IMR-90 (cell line): ENCODE measurements at regions not wholly inside any gene's neighbourhood (a gene's known extent, or its start where the extent isn't known, plus 50 kb on each side); places are given as distances from the start of the nearest gene placed in this dataset.

ENCODE experiments used
- ATAC-seq: fragments of 200-7000 bp; cut with Tn5 transposase; 2 replicates; pipeline ENCODE4 v1.9.1; 2020; ENCODE audit warnings: low read depth, mild to moderate bottlenecking, moderate library complexity
- BruUV-seq: library from RNA; stranded (reverse); fragments of 400-500 nt; replicated peaks from 2 replicates; lab custom pipeline; 2021; lab: Mats Ljungman, UMichigan
- CTCF ChIA-PET: fragments of 300-600 bp; formaldehyde crosslinking; extraction: SDS; loops from one replicate; lab custom pipeline; 2021; ENCODE audit warnings: antibody characterized with exemption; lab: Yijun Ruan, JAX
- POLR2A ChIA-PET: fragments of 300-600 bp; sonication (Branson Sonifier 250); formaldehyde crosslinking; loops from one replicate; lab custom pipeline; 2022; ENCODE audit warnings: antibody characterized with exemption; ENCODE audit not compliant: unreplicated experiment; lab: Charles Lee
- DNase-seq: peaks from one replicate; pipeline ENCODE4 v3.0.0; 2013
- H2AFZ ChIP-seq: replicated peaks from 2 replicates; pipeline ENCODE3; 2013; ENCODE audit warnings: low read length, mild to moderate bottlenecking; ENCODE audit not compliant: poor library complexity
- H2AK5ac ChIP-seq: 2 replicates; pipeline ENCODE4 v1.6.1; 2013; ENCODE audit warnings: low read depth, low read length, inconsistent platforms
- H2AK9ac ChIP-seq: replicated peaks from 2 replicates; pipeline ENCODE3; 2013; ENCODE audit warnings: mild to moderate bottlenecking, low read depth, low read length, moderate library complexity; ENCODE audit not compliant: poor library complexity
- H2BK120ac ChIP-seq: 2 replicates; pipeline ENCODE4 v1.6.1; 2013; ENCODE audit warnings: low read depth, low read length, inconsistent platforms
- H2BK15ac ChIP-seq: 3 replicates; pipeline ENCODE4 v1.6.1; 2013; ENCODE audit warnings: low read depth, low read length, inconsistent platforms
- H2BK20ac ChIP-seq: 2 replicates; pipeline ENCODE4 v1.6.1; 2013; ENCODE audit warnings: low read depth, mild to moderate bottlenecking, inconsistent platforms, low read length, moderate library complexity
- H2BK5ac ChIP-seq: 2 replicates; pipeline ENCODE4 v1.6.1; 2013; ENCODE audit warnings: mild to moderate bottlenecking, low read depth, low read length, inconsistent platforms; ENCODE audit not compliant: poor library complexity, severe bottlenecking
- H3K14ac ChIP-seq: replicated peaks from 2 replicates; pipeline ENCODE4 v1.6.1; 2013; ENCODE audit warnings: low read depth, low read length, inconsistent platforms
- H3K18ac ChIP-seq: 2 replicates; pipeline ENCODE4 v1.6.1; 2013; ENCODE audit warnings: low read depth, low read length, control low read depth
- H3K23ac ChIP-seq: 2 replicates; pipeline ENCODE4 v1.6.1; 2013; ENCODE audit warnings: low read depth, low read length, inconsistent platforms
- H3K27ac ChIP-seq: 2 replicates; pipeline ENCODE4 v1.5.1; 2013; ENCODE audit warnings: mild to moderate bottlenecking, control low read depth, low read length; ENCODE audit not compliant: insufficient read depth
- H3K27me3 ChIP-seq: 2 replicates; pipeline ENCODE4 v1.6.1; 2013; ENCODE audit warnings: low read length; ENCODE audit not compliant: control insufficient read depth, insufficient read depth
- H3K36me3 ChIP-seq: 2 replicates; pipeline ENCODE4 v1.6.1; 2013; ENCODE audit warnings: low read length, mixed read lengths; ENCODE audit not compliant: control insufficient read depth, insufficient read depth
- H3K4ac ChIP-seq: 2 replicates; pipeline ENCODE4 v1.6.1; 2013; ENCODE audit warnings: low read depth, low read length, inconsistent platforms
- H3K4me1 ChIP-seq: 2 replicates; pipeline ENCODE4 v1.6.1; 2013; ENCODE audit warnings: low read length, mixed read lengths; ENCODE audit not compliant: control insufficient read depth, insufficient read depth
- H3K4me2 ChIP-seq: 2 replicates; pipeline ENCODE4 v1.6.1; 2013; ENCODE audit warnings: low read depth, mild to moderate bottlenecking, control low read depth, low read length, moderate library complexity
- H3K4me3 ChIP-seq: 2 replicates; pipeline ENCODE4 v1.5.1; 2013; ENCODE audit warnings: low read depth, mild to moderate bottlenecking, control low read depth, low read length, moderate library complexity; ENCODE audit not compliant: insufficient read depth
- H3K56ac ChIP-seq: 2 replicates; pipeline ENCODE4 v1.6.1; 2013; ENCODE audit warnings: low read length, inconsistent platforms; ENCODE audit not compliant: insufficient read depth; ENCODE audit errors: extremely low read depth
- H3K79me1 ChIP-seq, 2 experiments: 2 replicates each; pipeline ENCODE4 v1.6.1; 2013; ENCODE audit warnings: low read length in 2 of 2, inconsistent platforms in 1 of 2, low read depth in 1 of 2
- H3K9ac ChIP-seq: 2 replicates; pipeline ENCODE4 v1.6.1; 2013; ENCODE audit warnings: low read depth, low read length, control low read depth
- H3K9me1 ChIP-seq: 2 replicates; pipeline ENCODE4 v1.6.1; 2013; ENCODE audit warnings: low read length, inconsistent platforms; ENCODE audit not compliant: insufficient read depth
- H3K9me3 ChIP-seq: 2 replicates; pipeline ENCODE4 v1.6.1; 2013; ENCODE audit warnings: low read length; ENCODE audit not compliant: control insufficient read depth, insufficient read depth
- H4K20me1 ChIP-seq: 2 replicates; pipeline ENCODE4 v1.6.1; 2013; ENCODE audit warnings: low read length, inconsistent platforms; ENCODE audit not compliant: insufficient read depth
- H4K5ac ChIP-seq: 2 replicates; pipeline ENCODE4 v1.6.1; 2013; ENCODE audit warnings: mild to moderate bottlenecking, low read depth, low read length, control low read depth
- H4K8ac ChIP-seq, 2 experiments: 2 replicates each; pipeline ENCODE4 v1.6.1; 2013; ENCODE audit warnings: low read depth in 2 of 2, low read length in 2 of 2, control low read depth in 1 of 2, inconsistent platforms in 1 of 2
- H4K91ac ChIP-seq: 2 replicates; pipeline ENCODE4 v1.6.1; 2013; ENCODE audit warnings: low read depth, low read length, inconsistent platforms; ENCODE audit not compliant: insufficient read depth
- CEBPB ChIP-seq: IDR thresholded peaks from 2 replicates; pipeline ENCODE4 v1.6.1; 2012; ENCODE audit warnings: low read depth, low read length, improper control_type of control experiment
- CTCF ChIP-seq: conservative IDR thresholded peaks from 2 replicates; pipeline ENCODE4 v1.5.1; 2012; ENCODE audit warnings: mild to moderate bottlenecking, low read depth, low read length, improper control_type of control experiment
- FOS ChIP-seq: fragments of 150-350 bp; IDR thresholded peaks from 2 replicates; pipeline ENCODE4 v1.6.1; 2016; ENCODE audit warnings: low read depth, low read length
- MAFK ChIP-seq: IDR thresholded peaks from 2 replicates; pipeline ENCODE4 v1.6.1; 2012; ENCODE audit warnings: low read depth, low read length, improper control_type of control experiment
- MXI1 ChIP-seq: IDR thresholded peaks from 2 replicates; pipeline ENCODE4 v1.6.1; 2012; ENCODE audit warnings: low read depth, mild to moderate bottlenecking, low read length, moderate library complexity, borderline replicate concordance
- RAD21 ChIP-seq: IDR thresholded peaks from 2 replicates; pipeline ENCODE4 v1.6.1; 2012; ENCODE audit warnings: low read length, improper control_type of control experiment
- RFX5 ChIP-seq: IDR thresholded peaks from 2 replicates; pipeline ENCODE4 v1.8.0; 2012; ENCODE audit warnings: low read depth, mild to moderate bottlenecking, low read length, moderate library complexity
- WGBS, 2 experiments: methylation state at CpG; one replicate each; pipeline versions ENCODE4 v1.1.5 to v1.1.7; 2013; ENCODE audit warnings: missing lambda C conversion rate in 2 of 2; ENCODE audit not compliant: insufficient read length in 1 of 2; ENCODE audit errors: extremely low coverage in 2 of 2; 5-methylcytosine and 5-hydroxymethylcytosine counted together
- dilution Hi-C: fragments of 300-500 bp; cut with HindIII; formaldehyde crosslinking; loops from one replicate; pipeline ENCODE4 v1.14.3; 2018; ENCODE audit warnings: low sequenced_read_pairs; ENCODE audit not compliant: unreplicated experiment
- in situ Hi-C: fragments of 300-500 bp; cut with MboI; formaldehyde crosslinking; loops from 3 replicates; pipeline ENCODE4 v1.14.3; 2019; ENCODE audit warnings: low sequenced_read_pairs, inconsistent platforms, mixed read lengths
- intact Hi-C: fragments of 100-400 bp; cut with micrococcal nuclease; formaldehyde crosslinking; loops from 2 replicates; pipeline ENCODE4 v1.10.0; 2022

- H3K14ac ChIP-seq = no peak overlapping the region
- ChIA-PET CTCF (interaction anchor here (0.6 kb wide), 1 partner anchor 620 kb away, joined by 5 read pairs; no protein-coding TSS in a partner anchor), POLR2A (no interaction called here)
- H3K18ac ChIP-seq = no peak overlapping the region
- no peak overlapping the region for H4K91ac ChIP-seq
- no peak overlapping the region for H2BK15ac ChIP-seq
- no peaks in the 10 kb centered on the region for H4K20me1 ChIP-seq
- no peak overlapping the region for H3K4ac ChIP-seq
- no peaks in the 10 kb centered on the region for H3K9me3 ChIP-seq
- no peak overlapping the region for H3K23ac ChIP-seq
- WGBS, 2 experiments = no CpG with 5 or more reads among the region's 1 CpG
- no peak overlapping the region for H2BK5ac ChIP-seq
- BruUV-seq = no TSS peak
- no peaks in the 10 kb centered on the region for H3K36me3 ChIP-seq
- no peaks in the 10 kb centered on the region for H3K9me1 ChIP-seq
- no peak overlapping the region for H3K9ac ChIP-seq
- no peaks in the 10 kb centered on the region for H3K4me1 ChIP-seq
- H3K27me3 ChIP-seq = peaks cover 23% of the 10 kb centered on the region
- DNase-seq (no peak), ATAC-seq (no peak)
- H2BK20ac ChIP-seq = no peak overlapping the region
- H2AK5ac ChIP-seq = no peak overlapping the region
- H3K79me1 ChIP-seq = no peaks in the 10 kb centered on the region
- H2BK120ac ChIP-seq = no peak overlapping the region
- no peak overlapping the region for H3K56ac ChIP-seq
- H3K27ac ChIP-seq = no peak overlapping the region
- TF ChIP-seq FOS (no peak), RFX5 (no peak), CEBPB (no peak), CTCF (no peak), MAFK (no peak), RAD21 (no peak), MXI1 (no peak)
- intact Hi-C loops (no loop called here), dilution Hi-C loops (no loop called here), in situ Hi-C loops (no loop called here)
- H2AK9ac ChIP-seq = no peak overlapping the region
- no peak overlapping the region for H4K5ac ChIP-seq
- H2AFZ ChIP-seq = no peak overlapping the region
- H3K4me2 ChIP-seq = no peak overlapping the region
- H4K8ac ChIP-seq = no peak overlapping the region
- H3K4me3 ChIP-seq = no peak overlapping the region
Observed at GRCh38 chr2:173763641-173764040, 201.5 kb downstream of the SP3 start.
